ENCODE measurements at regions not wholly inside any gene's neighbourhood (a gene's known extent, or its start where the extent isn't known, plus 50 kb on each side); places are given as distances from the start of the nearest gene placed in this dataset.

GRCh38 chr12:77387214-77387613 lies 321.8 kb upstream of the E2F7 start:
- intact Hi-C loops (cut with micrococcal nuclease) = no loop called here
- ATAC-seq (no peak), DNase-seq (no peak)

GRCh38 chr12:77384941-77385340 lies 319.6 kb upstream of the E2F7 start:
- ATAC-seq (no peak), DNase-seq (no peak)
- intact Hi-C loops (cut with micrococcal nuclease) = no loop called here

- no peak for ATAC-seq
- no peak for DNase-seq
- intact Hi-C loops (cut with micrococcal nuclease) = no loop called here
Observed at GRCh38 chr12:77382096-77382742, 316.9 kb upstream of the E2F7 start.

- intact Hi-C loops (cut with micrococcal nuclease) = no loop called here
- DNase-seq = no peak
- no peak for ATAC-seq
Observed at GRCh38 chr12:77377622-77378021, 312.3 kb upstream of the E2F7 start.

- intact Hi-C loops (cut with micrococcal nuclease) = no loop called here
- ATAC-seq = no peak
- DNase-seq = no peak
Observed at GRCh38 chr12:77377116-77377515, 311.7 kb upstream of the E2F7 start.

- intact Hi-C loops (cut with micrococcal nuclease) = no loop called here
- DNase-seq (no peak), ATAC-seq (no peak)
Observed at GRCh38 chr12:77374673-77375072, 309.3 kb upstream of the E2F7 start.

GRCh38 chr12:77372494-77372893 lies 307.1 kb upstream of the E2F7 start:
- intact Hi-C loops (cut with micrococcal nuclease) = no loop called here
- no peak for ATAC-seq
- DNase-seq = no peak

GRCh38 chr12:77372026-77372425 lies 306.7 kb upstream of the E2F7 start:
- DNase-seq (no peak), ATAC-seq (no peak)
- intact Hi-C loops (cut with micrococcal nuclease) = no loop called here

- DNase-seq (no peak), ATAC-seq (no peak)
- intact Hi-C loops (cut with micrococcal nuclease) = no loop called here
Observed at GRCh38 chr12:77368379-77368778, 303.0 kb upstream of the E2F7 start.

GRCh38 chr12:77366616-77367015 lies 301.2 kb upstream of the E2F7 start:
- intact Hi-C loops (cut with micrococcal nuclease) = no loop called here
- no peak for DNase-seq
- ATAC-seq = no peak

GRCh38 chr12:77364400-77364799 lies 299.0 kb upstream of the E2F7 start:
- intact Hi-C loops (cut with micrococcal nuclease) = no loop called here
- DNase-seq (no peak), ATAC-seq (no peak)

GRCh38 chr12:77362509-77363210 lies 297.3 kb upstream of the E2F7 start:
- intact Hi-C loops (cut with micrococcal nuclease) = no loop called here
- no peak for ATAC-seq
- DNase-seq = no peak

GRCh38 chr12:77357655-77358054 lies 292.3 kb upstream of the E2F7 start:
- no peak for DNase-seq
- intact Hi-C loops (cut with micrococcal nuclease) = no loop called here
- ATAC-seq = no peak

- intact Hi-C loops (cut with micrococcal nuclease) = no loop called here
- DNase-seq = no peak
- no peak for ATAC-seq
Observed at GRCh38 chr12:77354766-77355362, 289.5 kb upstream of the E2F7 start.

GRCh38 chr12:77352946-77353345 lies 287.6 kb upstream of the E2F7 start:
- DNase-seq (no peak), ATAC-seq (no peak)
- intact Hi-C loops (cut with micrococcal nuclease) = no loop called here

GRCh38 chr12:77351860-77352259 lies 286.5 kb upstream of the E2F7 start:
- no peak for ATAC-seq
- DNase-seq = no peak
- intact Hi-C loops (cut with micrococcal nuclease) = no loop called here

GRCh38 chr12:77349689-77350370 lies 284.5 kb upstream of the E2F7 start:
- no peak for DNase-seq
- intact Hi-C loops (cut with micrococcal nuclease) = no loop called here
- peak; percentile 29 for ATAC-seq

GRCh38 chr12:77347017-77347416 lies 281.6 kb upstream of the E2F7 start:
- peak; percentile 69 for ATAC-seq

GRCh38 chr12:77345336-77345735 lies 280.0 kb upstream of the E2F7 start:
- ATAC-seq (peak; percentile 90), DNase-seq (no peak)
- intact Hi-C loops (cut with micrococcal nuclease) = no loop called here

More at GRCh38 chr12:77347017-77347416, 281.6 kb upstream of the E2F7 start:
- no peak for DNase-seq
- intact Hi-C loops (cut with micrococcal nuclease) = no loop called here

GRCh38 chr12:77344651-77345050 lies 279.3 kb upstream of the E2F7 start:
- DNase-seq (no peak), ATAC-seq (no peak)
- intact Hi-C loops (cut with micrococcal nuclease) = no loop called here

Measured in left ventricle myocardium superior (tissue), 1 donor.